ENCODE measurements at regions not wholly inside any gene's neighbourhood (a gene's known extent, or its start where the extent isn't known, plus 50 kb on each side); places are given as distances from the start of the nearest gene placed in this dataset.

DNA sequence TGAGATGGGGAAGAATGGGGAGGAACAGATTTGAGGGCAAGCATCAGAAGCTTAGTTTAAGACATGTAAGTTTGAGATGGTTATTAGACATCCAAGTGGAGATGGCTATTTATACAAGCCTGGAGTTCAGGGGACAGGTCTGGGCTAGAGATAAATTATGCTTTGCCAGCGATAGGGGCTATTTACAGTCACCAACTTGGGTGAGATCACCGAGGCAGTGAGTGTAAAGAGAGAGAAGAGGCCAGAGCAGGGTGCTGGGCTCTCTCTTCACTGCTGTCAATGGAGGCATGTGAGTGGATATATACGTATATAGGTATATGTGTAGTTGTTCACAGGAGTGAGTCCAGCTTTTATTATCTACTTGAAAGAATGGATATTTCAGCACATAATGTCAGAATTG, 81.0 kb downstream of the QPCT start:
- no peak for FAIRE-seq
- no peak for DNase-seq (ENCODE audit: extremely low spot score, insufficient read length, low read depth)

DNA sequence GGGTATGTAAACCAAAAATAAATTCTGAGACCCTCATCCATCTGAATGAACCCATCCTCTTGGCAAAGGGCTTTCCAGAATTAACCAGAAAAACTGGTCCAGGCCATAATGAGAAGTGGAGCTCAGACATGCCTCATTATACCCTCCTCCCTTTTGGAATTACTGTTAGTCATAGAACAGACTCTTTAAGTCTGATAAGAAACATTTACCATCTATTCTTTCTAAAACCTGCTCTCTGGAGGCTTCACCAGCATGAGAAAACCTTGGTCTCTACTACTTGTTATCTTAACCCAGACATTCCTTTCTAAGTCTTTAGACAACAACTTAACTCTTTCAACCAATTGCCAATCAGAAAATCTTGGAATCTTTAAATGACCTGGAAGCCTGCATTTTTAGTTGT, 82.8 kb downstream of the QPCT start:
- DNase-seq (ENCODE audit: extremely low spot score, insufficient read length, low read depth), result no peak
- FAIRE-seq, result no peak

GRCh38 chr2:37436323-37436722, 91.9 kb downstream of the QPCT start:
- no peak for FAIRE-seq

GRCh38 chr2:37439131-37439642, 94.8 kb downstream of the QPCT start:
- FAIRE-seq, result no peak

More at GRCh38 chr2:37436323-37436722, 91.9 kb downstream of the QPCT start:
- no peak for DNase-seq (ENCODE audit: extremely low spot score, insufficient read length, low read depth)

GRCh38 chr2:37441055-37441454, 96.6 kb downstream of the QPCT start:
- no peak for FAIRE-seq
- DNase-seq (ENCODE audit: extremely low spot score, insufficient read length, low read depth), result no peak

More at GRCh38 chr2:37439131-37439642, 94.8 kb downstream of the QPCT start:
- no peak for DNase-seq (ENCODE audit: extremely low spot score, insufficient read length, low read depth)

DNA sequence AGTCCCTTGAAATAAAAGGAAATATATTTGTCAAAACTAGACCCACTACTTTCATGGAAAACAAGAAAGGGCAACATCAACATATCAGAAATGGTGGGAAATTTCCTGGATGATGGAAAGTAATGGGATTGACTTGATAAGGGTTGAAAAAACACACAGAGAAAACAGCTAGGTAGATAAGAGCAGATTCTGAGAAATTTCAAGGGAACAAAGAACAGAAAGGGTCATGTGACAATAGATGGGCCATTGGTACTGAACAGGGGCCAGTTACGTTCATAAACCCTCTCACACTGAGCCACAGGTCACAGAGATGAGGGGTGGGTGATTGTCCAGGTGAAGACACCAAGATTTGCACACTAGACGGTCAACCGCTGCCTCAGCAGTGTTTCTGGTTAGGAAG, 98.7 kb downstream of the QPCT start:
- no peak for FAIRE-seq
- no peak for DNase-seq (ENCODE audit: extremely low spot score, insufficient read length, low read depth)

DNA sequence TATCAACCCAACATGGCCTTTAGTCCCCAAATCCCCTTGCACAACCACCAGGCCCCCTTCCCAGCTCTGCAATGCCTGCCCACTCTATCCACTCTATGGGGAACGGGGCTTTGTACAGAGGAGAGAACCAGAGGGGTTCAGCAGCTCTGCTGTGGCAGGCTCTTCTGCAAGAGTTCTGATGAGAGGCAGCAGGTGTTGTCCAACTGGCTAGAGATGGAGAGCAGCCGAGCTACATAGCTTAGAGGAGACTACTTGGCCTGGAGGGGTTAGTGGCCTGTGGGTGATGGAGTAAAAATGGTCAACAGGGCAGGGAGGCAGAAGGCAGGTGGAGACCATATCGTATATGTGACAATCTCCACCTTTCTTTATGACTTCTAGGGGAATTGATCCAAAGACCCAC, 103.0 kb downstream of the QPCT start:
- DNase-seq (ENCODE audit: extremely low spot score, insufficient read length, low read depth), result no peak
- FAIRE-seq, result no peak

- no peak for FAIRE-seq
- no peak for DNase-seq (ENCODE audit: extremely low spot score, insufficient read length, low read depth)
Measured at GRCh38 chr2:37448342-37449120, 104.1 kb downstream of the QPCT start.

GRCh38 chr2:37449761-37450296, 105.4 kb downstream of the QPCT start:
- FAIRE-seq, result no peak
- no peak for DNase-seq (ENCODE audit: extremely low spot score, insufficient read length, low read depth)

GRCh38 chr2:37453027-37453426, 108.6 kb downstream of the QPCT start:
- no peak for FAIRE-seq
- DNase-seq (ENCODE audit: extremely low spot score, insufficient read length, low read depth), result no peak

DNA sequence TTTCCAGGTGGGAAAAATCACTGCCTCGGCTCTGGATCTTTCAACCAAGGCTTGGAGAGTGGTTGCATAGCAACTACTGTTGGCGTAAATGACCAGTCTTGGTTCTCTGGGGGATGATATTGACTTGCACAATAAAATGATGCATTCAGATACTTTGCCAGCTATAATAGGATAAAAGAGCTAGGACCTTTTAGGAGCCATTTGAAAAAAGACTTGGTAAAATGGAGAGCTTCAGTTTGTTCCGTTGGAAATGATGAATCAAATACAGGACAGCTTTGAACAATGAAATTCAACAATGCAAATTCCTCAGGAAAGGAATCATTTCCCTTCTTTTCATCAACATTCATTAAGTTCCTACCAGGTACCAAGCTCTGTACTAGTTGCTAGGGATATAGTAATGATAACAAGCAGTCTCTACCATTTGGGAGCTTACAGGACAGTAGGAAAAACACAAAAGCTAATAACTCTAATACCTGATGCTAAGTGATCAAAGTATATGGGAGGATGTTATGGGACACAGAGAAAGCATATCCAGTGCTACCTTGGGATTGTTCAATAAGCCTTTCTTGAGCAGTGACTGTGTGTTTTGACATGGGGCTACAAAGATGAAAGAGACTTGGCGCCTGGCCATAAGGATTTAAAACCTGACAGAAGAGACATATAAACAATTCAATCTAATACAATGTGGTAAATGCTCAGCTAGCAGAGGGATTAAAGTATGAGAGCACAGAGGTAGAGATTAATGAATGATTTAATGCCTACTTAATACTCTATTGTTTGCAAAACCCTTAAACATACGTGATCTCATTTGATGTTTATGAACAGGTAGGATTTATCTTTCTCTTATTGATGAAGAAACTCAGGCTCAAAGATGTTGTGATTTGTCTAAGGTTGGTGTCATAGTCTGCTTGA, 110.7 kb downstream of the QPCT start:
- no peak for FAIRE-seq
- DNase-seq (ENCODE audit: extremely low spot score, insufficient read length, low read depth), result no peak

DNA sequence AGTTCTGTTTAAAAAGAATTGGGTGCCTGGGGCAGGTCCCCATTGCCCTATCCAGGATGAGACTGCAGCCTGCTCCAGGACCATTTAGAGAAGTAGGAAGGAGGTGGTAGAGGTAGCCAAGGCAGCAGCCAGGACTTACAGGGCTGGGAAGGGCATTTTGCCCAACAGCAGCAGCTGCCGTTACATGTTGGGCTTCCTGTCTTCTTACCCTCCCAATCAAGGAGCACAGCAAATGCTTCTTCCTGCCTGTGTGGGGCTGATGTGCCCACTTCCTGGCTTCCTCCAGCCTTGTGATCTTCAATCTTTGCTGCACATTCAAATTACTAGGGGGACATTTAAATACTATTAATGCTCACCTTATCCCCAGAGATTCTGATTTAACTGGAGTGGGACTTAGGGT, 112.0 kb downstream of the QPCT start:
- no peak for DNase-seq (ENCODE audit: extremely low spot score, insufficient read length, low read depth)
- no peak for FAIRE-seq

DNA sequence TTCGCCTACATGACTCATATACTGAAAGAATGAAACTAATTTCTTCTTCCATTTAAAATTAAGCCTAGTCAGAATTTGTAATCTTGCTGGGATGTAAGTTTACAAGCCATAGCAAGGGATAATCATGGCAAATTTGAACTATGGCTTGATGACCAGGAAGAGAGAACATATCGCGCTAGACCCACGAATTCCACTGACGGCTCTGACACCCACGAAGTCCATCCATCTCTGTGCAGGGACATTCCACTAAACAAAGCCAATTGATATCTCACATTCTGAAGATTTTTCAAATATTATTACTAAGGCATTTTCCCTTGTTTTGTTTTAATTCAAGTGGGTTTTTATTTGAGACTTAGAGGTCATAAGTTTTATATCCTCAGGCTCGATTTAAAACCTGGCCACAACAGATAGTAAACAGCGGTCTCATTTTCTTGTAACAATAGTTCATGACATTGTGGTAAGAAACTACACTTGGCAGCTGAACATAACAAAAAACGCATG, 113.0 kb downstream of the QPCT start:
- DNase-seq (ENCODE audit: extremely low spot score, insufficient read length, low read depth) (no peak), FAIRE-seq (no peak)

DNA sequence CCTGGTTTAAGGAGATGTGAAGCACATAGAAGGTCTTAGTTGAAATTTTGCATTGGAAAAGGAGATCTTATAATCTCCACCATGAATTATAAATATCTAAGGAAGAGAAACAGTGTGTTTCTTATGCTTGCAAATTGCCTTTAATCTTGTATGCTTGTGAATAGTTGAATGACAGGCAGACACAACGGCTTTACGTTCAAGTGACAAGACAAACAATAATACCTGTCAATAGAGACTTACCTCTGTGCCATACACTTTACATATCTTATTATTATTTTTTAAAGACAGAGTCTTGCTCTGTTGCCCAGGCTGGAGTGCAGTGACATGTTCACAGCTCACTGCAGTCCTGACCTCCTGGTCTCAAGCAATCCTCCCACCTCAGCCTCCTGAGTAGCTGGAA, 113.7 kb downstream of the QPCT start:
- FAIRE-seq (no peak), DNase-seq (ENCODE audit: extremely low spot score, insufficient read length, low read depth) (no peak)

GRCh38 chr2:37459095-37459981, 114.9 kb downstream of the QPCT start:
- DNase-seq (ENCODE audit: extremely low spot score, insufficient read length, low read depth), result no peak
- FAIRE-seq, result no peak

DNA sequence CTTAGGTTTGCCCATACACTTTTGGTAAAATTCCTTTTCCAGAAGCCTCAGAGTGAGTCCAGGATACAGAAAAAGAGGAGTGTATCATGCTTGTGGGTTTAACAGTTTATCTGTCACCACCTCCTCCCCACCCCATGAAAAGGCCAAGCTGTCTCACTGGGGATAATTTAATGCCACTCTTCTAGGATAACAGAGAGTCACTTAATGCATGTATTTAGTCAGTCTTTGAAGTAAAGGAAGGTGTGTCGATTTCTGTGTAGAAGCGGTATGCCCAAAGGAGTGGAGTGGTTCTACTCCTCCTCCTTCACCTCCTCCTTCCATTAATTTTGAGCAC, 116.4 kb downstream of the QPCT start:
- FAIRE-seq (no peak), DNase-seq (ENCODE audit: extremely low spot score, insufficient read length, low read depth) (no peak)

DNA sequence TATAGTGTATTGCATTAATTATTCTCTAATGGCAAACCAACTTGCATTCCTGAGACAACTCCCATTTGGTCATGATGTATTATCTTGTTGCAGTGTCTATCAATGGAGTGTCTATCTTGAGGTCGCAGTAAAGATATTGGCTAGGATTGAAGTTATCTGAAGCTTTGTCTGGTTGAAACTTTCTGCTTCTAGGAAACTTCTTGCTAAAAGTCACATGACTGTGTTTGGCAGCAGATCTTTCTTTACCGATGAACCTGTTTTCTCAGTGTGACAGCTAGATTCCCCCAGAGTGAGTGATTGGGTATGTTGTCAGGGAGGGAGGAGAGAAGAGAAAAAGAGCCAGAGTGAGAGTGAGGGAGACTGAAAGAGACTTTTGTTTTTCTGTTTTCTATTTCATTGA, 119.6 kb downstream of the QPCT start:
- FAIRE-seq (no peak), DNase-seq (ENCODE audit: extremely low spot score, insufficient read length, low read depth) (no peak)

- no peak for DNase-seq (ENCODE audit: extremely low spot score, insufficient read length, low read depth)
- FAIRE-seq, result no peak
Measured at GRCh38 chr2:37466533-37467222, 122.2 kb downstream of the QPCT start.

DNA sequence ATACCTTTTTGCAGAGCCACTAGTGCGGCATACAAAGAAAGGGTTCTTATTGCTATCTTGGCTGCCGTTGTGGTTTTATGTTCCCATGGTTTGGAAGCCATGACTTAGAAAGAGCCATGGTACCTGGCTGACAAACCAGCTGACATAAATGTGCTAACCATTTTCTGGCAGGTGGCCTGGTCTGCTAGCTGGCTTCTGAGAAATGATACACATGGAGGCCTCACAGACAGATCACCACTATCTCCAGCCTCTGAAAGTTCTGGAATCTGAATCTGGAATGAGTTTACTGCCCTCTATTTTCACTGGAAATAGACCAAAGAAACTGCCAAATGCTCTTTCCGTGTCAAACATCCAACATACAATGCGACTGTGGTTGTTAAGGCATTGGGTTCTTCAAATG, 123.7 kb downstream of the QPCT start:
- DNase-seq (ENCODE audit: extremely low spot score, insufficient read length, low read depth) (no peak), FAIRE-seq (no peak)

Data from GM18507 (cell line).